ENCODE measurements at regions not wholly inside any gene's neighbourhood (a gene's known extent, or its start where the extent isn't known, plus 50 kb on each side); places are given as distances from the start of the nearest gene placed in this dataset.
"Not testable (repeated sequence)": the region's sequence is repeated elsewhere in the genome, so short reads cannot be mapped to it uniquely, and the experiment has no call there.

DNA sequence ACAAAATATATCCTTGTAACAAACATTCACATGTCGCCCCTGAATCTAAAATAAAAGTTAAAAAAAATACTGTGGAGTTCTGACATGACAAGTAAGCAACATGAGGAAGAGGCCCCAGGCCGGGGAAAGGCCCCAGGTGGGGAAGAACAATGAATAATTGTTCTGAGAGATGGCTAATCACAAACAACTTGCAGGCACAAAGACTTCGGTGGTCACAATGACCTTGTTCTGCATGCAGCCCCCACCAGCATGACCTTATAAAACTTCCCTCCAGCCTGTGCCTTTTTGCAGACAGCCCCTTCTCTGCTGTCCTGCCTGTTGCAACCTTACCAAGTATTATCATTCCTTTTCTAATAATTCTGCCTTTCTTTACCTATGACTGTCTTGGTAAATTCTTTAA, 95.7 kb upstream of the MYLIP start:
- TF ChIP-seq, protein P1, sequence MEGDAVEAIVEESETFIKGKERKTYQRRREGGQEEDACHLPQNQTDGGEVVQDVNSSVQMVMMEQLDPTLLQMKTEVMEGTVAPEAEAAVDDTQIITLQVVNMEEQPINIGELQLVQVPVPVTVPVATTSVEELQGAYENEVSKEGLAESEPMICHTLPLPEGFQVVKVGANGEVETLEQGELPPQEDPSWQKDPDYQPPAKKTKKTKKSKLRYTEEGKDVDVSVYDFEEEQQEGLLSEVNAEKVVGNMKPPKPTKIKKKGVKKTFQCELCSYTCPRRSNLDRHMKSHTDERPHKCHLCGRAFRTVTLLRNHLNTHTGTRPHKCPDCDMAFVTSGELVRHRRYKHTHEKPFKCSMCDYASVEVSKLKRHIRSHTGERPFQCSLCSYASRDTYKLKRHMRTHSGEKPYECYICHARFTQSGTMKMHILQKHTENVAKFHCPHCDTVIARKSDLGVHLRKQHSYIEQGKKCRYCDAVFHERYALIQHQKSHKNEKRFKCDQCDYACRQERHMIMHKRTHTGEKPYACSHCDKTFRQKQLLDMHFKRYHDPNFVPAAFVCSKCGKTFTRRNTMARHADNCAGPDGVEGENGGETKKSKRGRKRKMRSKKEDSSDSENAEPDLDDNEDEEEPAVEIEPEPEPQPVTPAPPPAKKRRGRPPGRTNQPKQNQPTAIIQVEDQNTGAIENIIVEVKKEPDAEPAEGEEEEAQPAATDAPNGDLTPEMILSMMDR (IDR thresholded peaks at IDR 0.05; ENCODE audit: low read depth, low read length, missing control alignments) = no peak
- DNase-seq (ENCODE audit: extremely low read depth, low read depth) = no peak
- H3K4me3 ChIP-seq (replicated peaks; ENCODE audit: low read depth, low read length) = no peak overlapping the region

- TF ChIP-seq, protein P1 (IDR thresholded peaks at IDR 0.05; ENCODE audit: low read depth, low read length, missing control alignments) = no peak
- no peak for DNase-seq (ENCODE audit: extremely low read depth, low read depth)
Measured at GRCh38 chr6:16031278-16031981, 97.5 kb upstream of the MYLIP start.

GRCh38 chr6:16028966-16029365, 99.9 kb upstream of the MYLIP start:
- DNase-seq (ENCODE audit: extremely low read depth, low read depth) = no peak
- TF ChIP-seq, protein P1 (IDR thresholded peaks at IDR 0.05; ENCODE audit: low read depth, low read length, missing control alignments) = no peak
- no peak overlapping the region for H3K4me3 ChIP-seq (replicated peaks; ENCODE audit: low read depth, low read length)

More at GRCh38 chr6:16031278-16031981, 97.5 kb upstream of the MYLIP start:
- H3K4me3 ChIP-seq (replicated peaks; ENCODE audit: low read depth, low read length) = no peak overlapping the region

GRCh38 chr6:16020259-16020658, 108.6 kb upstream of the MYLIP start:
- H3K4me3 ChIP-seq (replicated peaks; ENCODE audit: low read depth, low read length) = no peak overlapping the region
- DNase-seq (ENCODE audit: extremely low read depth, low read depth) = no peak
- TF ChIP-seq, protein P1 (IDR thresholded peaks at IDR 0.05; ENCODE audit: low read depth, low read length, missing control alignments) = no peak

DNA sequence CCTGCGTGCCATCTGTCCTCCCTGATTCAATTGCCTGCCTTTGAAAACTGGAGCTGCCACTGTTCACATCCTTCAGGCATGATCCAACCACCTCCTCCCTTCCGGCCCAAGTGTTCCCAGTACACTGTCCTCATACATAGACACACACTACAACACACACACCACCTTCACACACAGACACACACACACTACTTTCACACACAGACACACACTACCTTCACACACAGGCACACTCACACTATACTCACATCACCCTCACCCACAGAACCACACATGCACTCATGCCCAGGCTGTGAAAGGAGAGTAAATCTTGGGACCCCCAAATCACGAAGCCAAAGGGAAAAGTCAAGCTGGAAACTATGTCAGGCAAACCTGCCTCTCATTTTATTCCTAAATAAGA, 109.4 kb upstream of the MYLIP start:
- TF ChIP-seq, protein P1 (IDR thresholded peaks at IDR 0.05; ENCODE audit: low read depth, low read length, missing control alignments) = no peak
- no peak for DNase-seq (ENCODE audit: extremely low read depth, low read depth)
- no peak overlapping the region for H3K4me3 ChIP-seq (replicated peaks; ENCODE audit: low read depth, low read length)

- no peak overlapping the region for H3K4me3 ChIP-seq (replicated peaks; ENCODE audit: low read depth, low read length)
- no peak for DNase-seq (ENCODE audit: extremely low read depth, low read depth)
- TF ChIP-seq, protein P1 (IDR thresholded peaks at IDR 0.05; ENCODE audit: low read depth, low read length, missing control alignments) = no peak
Measured at GRCh38 chr6:16018626-16019025, 110.3 kb upstream of the MYLIP start.

GRCh38 chr6:16014325-16014724, 114.6 kb upstream of the MYLIP start:
- not testable (repeated sequence) for DNase-seq (ENCODE audit: extremely low read depth, low read depth); H3K4me3 ChIP-seq (replicated peaks; ENCODE audit: low read depth, low read length)
